GM18909 (cell line): ENCODE measurements at regions not wholly inside any gene's neighbourhood (a gene's known extent, or its start where the extent isn't known, plus 50 kb on each side); places are given as distances from the start of the nearest gene placed in this dataset.

Experiments
- ATAC-seq: cut with Tn5 transposase; IDR thresholded peaks from one replicate; pipeline ENCODE4 v1.9.1; 2021; ENCODE audit warnings: mild to moderate bottlenecking; ENCODE audit not compliant: unreplicated experiment, poor library complexity

- ATAC-seq: no peak
Observed at GRCh38 chr14:22479132-22479531, 109.9 kb downstream of the DAD1 start.

GRCh38 chr14:22478670-22479069 is 110.4 kb downstream of the DAD1 start:
- no peak for ATAC-seq

- ATAC-seq: no peak
Observed at GRCh38 chr14:22478247-22478646, 110.8 kb downstream of the DAD1 start.

GRCh38 chr14:22477569-22478194 is 111.3 kb downstream of the DAD1 start:
- ATAC-seq: no peak

- no peak for ATAC-seq
Observed at GRCh38 chr14:22476887-22477286, 112.1 kb downstream of the DAD1 start.

- no peak for ATAC-seq
Observed at GRCh38 chr14:22476005-22476751, 112.8 kb downstream of the DAD1 start.

GRCh38 chr14:22475381-22475780 is 113.6 kb downstream of the DAD1 start:
- ATAC-seq: no peak

- no peak for ATAC-seq
Observed at GRCh38 chr14:22474730-22475351, 114.2 kb downstream of the DAD1 start.

GRCh38 chr14:22472935-22473854 is 115.8 kb downstream of the DAD1 start:
- peak; percentile 54 for ATAC-seq

GRCh38 chr14:22472466-22472865 is 116.6 kb downstream of the DAD1 start:
- ATAC-seq: no peak

- ATAC-seq: no peak
Observed at GRCh38 chr14:22471545-22472121, 117.4 kb downstream of the DAD1 start.

GRCh38 chr14:22469538-22470303 is 119.3 kb downstream of the DAD1 start:
- no peak for ATAC-seq

GRCh38 chr14:22468830-22469229 is 120.2 kb downstream of the DAD1 start:
- ATAC-seq: no peak

- peak; percentile 49 for ATAC-seq
Observed at GRCh38 chr14:22466491-22466890, 122.5 kb downstream of the DAD1 start.

- peak; percentile 14 for ATAC-seq
Observed at GRCh38 chr14:22465201-22465840, 123.7 kb downstream of the DAD1 start.

- ATAC-seq: peak; percentile 72
Observed at GRCh38 chr14:22464422-22465142, 124.4 kb downstream of the DAD1 start.

GRCh38 chr14:22463763-22464173 is 125.3 kb downstream of the DAD1 start:
- ATAC-seq: no peak

- ATAC-seq: no peak
Observed at GRCh38 chr14:22462923-22463322, 126.1 kb downstream of the DAD1 start.
